Activated CD8-positive, alpha-beta memory T cell treated with anti-CD3 and anti-CD28 coated beads, Interleukin-2, amount 10 ng/mL, durations not matched to agents 7 days and 5 days (primary cell): ENCODE measurements at regions not wholly inside any gene's neighbourhood (a gene's known extent, or its start where the extent isn't known, plus 50 kb on each side); places are given as distances from the start of the nearest gene placed in this dataset.

Source experiments
- ATAC-seq: fragments of 150-1000 bp; cut with Tn5 transposase; one replicate; pipeline ENCODE4 v1.10.0; 2021; ENCODE audit warnings: moderate library complexity
- CTCF ChIA-PET: fragments of 350-600 bp; sonication (Branson Sonifier 250); formaldehyde crosslinking; loops from one replicate; lab custom pipeline; 2021; ENCODE audit warnings: antibody characterized with exemption; lab: Charles Lee
- DNase-seq: peaks from one replicate; pipeline ENCODE4 v3.0.0-alpha.2; 2020
- H3K27ac Mint-ChIP-seq: one replicate; pipeline ENCODE4 v1.8.0; 2021; ENCODE audit warnings: mild to moderate bottlenecking, mixed read lengths
- H3K27me3 Mint-ChIP-seq: one replicate; pipeline ENCODE4 v1.8.0; 2021; ENCODE audit warnings: mixed read lengths
- H3K36me3 Mint-ChIP-seq: one replicate; pipeline ENCODE4 v1.8.0; 2021; ENCODE audit warnings: mild to moderate bottlenecking, mixed read lengths
- H3K4me1 Mint-ChIP-seq: one replicate; pipeline ENCODE4 v1.8.0; 2021; ENCODE audit warnings: mixed read lengths
- H3K4me3 Mint-ChIP-seq: one replicate; pipeline ENCODE4 v1.8.0; 2021; ENCODE audit warnings: mild to moderate bottlenecking, moderate library complexity, mixed read lengths
- H3K9me3 Mint-ChIP-seq: one replicate; pipeline ENCODE4 v1.8.0; 2022; ENCODE audit warnings: low read depth, mixed read lengths

GRCh38 chr20:12638633-12639312 is 370.0 kb upstream of the SPTLC3 start:
- Mint-ChIP-seq H3K27ac (no peak overlapping the region), H3K4me1 (no peaks in the 10 kb centered on the region), H3K4me3 (no peak overlapping the region), H3K27me3 (no peaks in the 10 kb centered on the region), H3K9me3 (no peaks in the 10 kb centered on the region), H3K36me3 (no peaks in the 10 kb centered on the region)
- no peak for DNase-seq
- CTCF ChIA-PET = no interaction called here
- ATAC-seq = no peak

- Mint-ChIP-seq H3K36me3 (no peaks in the 10 kb centered on the region), H3K4me3 (no peak overlapping the region)
These were observed 368.5 kb upstream of the SPTLC3 start for GRCh38 chr20:12640251-12640650.

DNA sequence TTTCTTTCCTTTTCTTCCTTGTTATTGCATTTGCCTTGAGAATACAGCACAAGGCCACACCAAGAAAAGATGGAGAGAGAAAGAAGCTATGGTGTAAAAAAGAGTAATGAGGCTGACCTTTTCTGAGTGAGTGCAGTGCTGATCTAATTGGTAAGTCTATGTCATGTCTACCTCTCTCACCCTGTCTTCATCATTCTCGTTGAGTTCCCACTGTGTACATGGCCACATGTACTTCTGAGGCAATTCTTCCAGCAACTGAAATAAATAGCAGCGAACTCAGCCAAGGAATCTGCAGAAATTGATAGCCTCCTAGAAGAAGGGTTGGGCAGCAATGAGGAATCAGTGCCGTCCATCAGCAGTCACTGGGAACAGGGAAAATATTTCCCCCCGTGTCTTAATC is 367.2 kb upstream of the SPTLC3 start:
- no peaks in the 10 kb centered on the region for H3K27me3 Mint-ChIP-seq
- DNase-seq = no peak
- H3K36me3 Mint-ChIP-seq = no peaks in the 10 kb centered on the region
- CTCF ChIA-PET = no interaction called here
- H3K4me1 Mint-ChIP-seq = no peaks in the 10 kb centered on the region
- no peak overlapping the region for H3K4me3 Mint-ChIP-seq
- no peak for ATAC-seq
- no peak overlapping the region for H3K27ac Mint-ChIP-seq
- no peaks in the 10 kb centered on the region for H3K9me3 Mint-ChIP-seq

More at GRCh38 chr20:12640251-12640650, 368.5 kb upstream of the SPTLC3 start:
- ATAC-seq (no peak), DNase-seq (no peak)
- H3K27ac Mint-ChIP-seq = no peak overlapping the region
- CTCF ChIA-PET = no interaction called here
- H3K27me3 Mint-ChIP-seq = no peaks in the 10 kb centered on the region
- H3K9me3 Mint-ChIP-seq = no peaks in the 10 kb centered on the region
- H3K4me1 Mint-ChIP-seq = no peaks in the 10 kb centered on the region

GRCh38 chr20:12644461-12644860 is 364.3 kb upstream of the SPTLC3 start:
- peaks cover 6% of the 10 kb centered on the region for H3K9me3 Mint-ChIP-seq
- no peaks in the 10 kb centered on the region for H3K27me3 Mint-ChIP-seq
- no peak for DNase-seq
- H3K27ac Mint-ChIP-seq = no peak overlapping the region
- CTCF ChIA-PET = no interaction called here
- ATAC-seq = no peak
- H3K4me3 Mint-ChIP-seq = no peak overlapping the region
- no peaks in the 10 kb centered on the region for H3K4me1 Mint-ChIP-seq
- no peaks in the 10 kb centered on the region for H3K36me3 Mint-ChIP-seq

GRCh38 chr20:12649234-12649633 is 359.5 kb upstream of the SPTLC3 start:
- H3K27me3 Mint-ChIP-seq = no peaks in the 10 kb centered on the region
- CTCF ChIA-PET = no interaction called here
- H3K9me3 Mint-ChIP-seq = peaks cover 14% of the 10 kb centered on the region
- no peak for ATAC-seq
- no peaks in the 10 kb centered on the region for H3K4me1 Mint-ChIP-seq
- H3K27ac Mint-ChIP-seq = no peak overlapping the region
- no peak for DNase-seq
- H3K36me3 Mint-ChIP-seq = no peaks in the 10 kb centered on the region
- no peak overlapping the region for H3K4me3 Mint-ChIP-seq

DNA sequence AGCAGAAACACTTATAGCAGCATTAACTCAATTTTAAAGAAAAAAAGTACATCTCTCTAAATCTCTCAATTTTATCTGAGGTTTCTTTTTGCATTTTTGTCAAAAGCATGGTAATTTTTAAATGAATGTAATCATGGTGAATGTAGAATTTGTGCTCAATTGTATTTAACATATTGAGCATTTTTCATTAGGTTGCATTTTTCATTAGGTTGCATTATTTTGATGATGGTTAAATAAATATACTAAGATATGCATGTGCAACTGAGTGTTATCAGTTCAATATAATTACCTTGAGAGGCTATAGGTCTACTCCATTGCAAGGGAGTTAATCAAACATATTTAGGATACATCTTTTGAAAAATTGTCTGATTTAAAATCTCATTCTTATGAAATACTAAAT is 355.1 kb upstream of the SPTLC3 start:
- DNase-seq (no peak), ATAC-seq (no peak)
- no peaks in the 10 kb centered on the region for H3K27me3 Mint-ChIP-seq
- no peaks in the 10 kb centered on the region for H3K36me3 Mint-ChIP-seq
- no peak overlapping the region for H3K27ac Mint-ChIP-seq
- CTCF ChIA-PET = no interaction called here
- no peaks in the 10 kb centered on the region for H3K4me1 Mint-ChIP-seq
- no peak overlapping the region for H3K4me3 Mint-ChIP-seq
- peaks cover 16% of the 10 kb centered on the region for H3K9me3 Mint-ChIP-seq

- H3K4me1 Mint-ChIP-seq = no peaks in the 10 kb centered on the region
- ATAC-seq = no peak
- no peak for DNase-seq
- H3K27ac Mint-ChIP-seq = no peak overlapping the region
- H3K9me3 Mint-ChIP-seq = peaks cover 17% of the 10 kb centered on the region
- CTCF ChIA-PET = no interaction called here
- H3K4me3 Mint-ChIP-seq = no peak overlapping the region
- H3K36me3 Mint-ChIP-seq = no peaks in the 10 kb centered on the region
- H3K27me3 Mint-ChIP-seq = no peaks in the 10 kb centered on the region
These were observed 348.8 kb upstream of the SPTLC3 start for GRCh38 chr20:12659942-12660341.

DNA sequence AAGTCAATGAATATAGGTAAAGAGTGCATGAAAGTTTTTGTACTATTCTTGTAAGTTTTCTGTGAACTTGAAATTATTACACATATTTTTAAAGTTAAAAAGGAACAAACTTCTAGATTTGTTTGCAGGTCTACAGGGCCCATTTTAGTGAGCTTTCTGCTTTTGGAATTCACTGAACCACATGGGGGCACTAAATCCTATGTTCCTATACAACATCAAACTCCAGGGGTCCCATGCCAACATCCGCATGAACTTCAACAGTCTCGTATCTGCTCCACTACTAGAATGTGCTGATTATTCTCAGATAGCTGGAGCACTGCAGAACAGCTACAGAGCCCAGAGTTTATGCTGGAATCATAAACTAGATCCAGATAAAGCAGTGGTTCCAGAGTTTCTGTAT is 347.9 kb upstream of the SPTLC3 start:
- no peaks in the 10 kb centered on the region for H3K36me3 Mint-ChIP-seq
- no peaks in the 10 kb centered on the region for H3K4me1 Mint-ChIP-seq
- H3K27me3 Mint-ChIP-seq = no peaks in the 10 kb centered on the region
- CTCF ChIA-PET = no interaction called here
- ATAC-seq (no peak), DNase-seq (no peak)
- H3K4me3 Mint-ChIP-seq = no peak overlapping the region
- no peak overlapping the region for H3K27ac Mint-ChIP-seq
- peaks cover 18% of the 10 kb centered on the region for H3K9me3 Mint-ChIP-seq

GRCh38 chr20:12670301-12670700 is 338.5 kb upstream of the SPTLC3 start:
- H3K4me1 Mint-ChIP-seq = no peaks in the 10 kb centered on the region
- peaks cover 4% of the 10 kb centered on the region for H3K9me3 Mint-ChIP-seq
- no peak for ATAC-seq
- H3K4me3 Mint-ChIP-seq = no peak overlapping the region
- CTCF ChIA-PET = no interaction called here
- no peaks in the 10 kb centered on the region for H3K36me3 Mint-ChIP-seq
- H3K27ac Mint-ChIP-seq = no peak overlapping the region
- no peaks in the 10 kb centered on the region for H3K27me3 Mint-ChIP-seq
- DNase-seq = no peak

GRCh38 chr20:12673352-12673751 is 335.4 kb upstream of the SPTLC3 start:
- Mint-ChIP-seq H3K36me3 (no peaks in the 10 kb centered on the region), H3K27ac (no peak overlapping the region), H3K4me1 (no peaks in the 10 kb centered on the region), H3K9me3 (peaks cover 4% of the 10 kb centered on the region), H3K4me3 (no peak overlapping the region), H3K27me3 (no peaks in the 10 kb centered on the region)
- ATAC-seq (no peak), DNase-seq (no peak)
- CTCF ChIA-PET = no interaction called here

- ATAC-seq (no peak), DNase-seq (no peak)
- H3K27me3 Mint-ChIP-seq = no peaks in the 10 kb centered on the region
- H3K9me3 Mint-ChIP-seq = peaks cover 2% of the 10 kb centered on the region
- CTCF ChIA-PET = no interaction called here
- H3K27ac Mint-ChIP-seq = no peak overlapping the region
- H3K4me3 Mint-ChIP-seq = no peak overlapping the region
- no peaks in the 10 kb centered on the region for H3K4me1 Mint-ChIP-seq
- no peaks in the 10 kb centered on the region for H3K36me3 Mint-ChIP-seq
These were observed 330.8 kb upstream of the SPTLC3 start for GRCh38 chr20:12677925-12678324.

DNA sequence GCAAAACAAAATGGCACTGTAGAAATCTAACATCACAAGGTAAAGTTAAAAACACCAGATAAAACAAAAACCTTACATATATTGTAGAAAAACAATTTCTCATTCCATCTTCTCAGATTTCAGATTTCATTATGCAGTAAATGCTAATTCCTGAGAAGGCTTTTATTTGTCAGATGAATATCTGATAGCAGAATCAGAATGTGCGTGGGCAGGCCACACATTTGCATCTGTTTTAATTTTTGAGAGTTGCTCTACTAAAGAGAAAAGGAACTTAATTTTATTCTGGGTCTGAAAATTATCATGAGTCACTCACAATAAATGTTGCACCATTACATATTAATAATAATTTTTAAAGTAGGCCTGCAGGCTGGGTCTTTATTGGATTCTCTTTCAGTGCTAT is 329.3 kb upstream of the SPTLC3 start:
- Mint-ChIP-seq H3K36me3 (no peaks in the 10 kb centered on the region), H3K27me3 (no peaks in the 10 kb centered on the region), H3K4me3 (no peak overlapping the region), H3K9me3 (peaks cover 3% of the 10 kb centered on the region), H3K27ac (no peak overlapping the region), H3K4me1 (no peaks in the 10 kb centered on the region)
- CTCF ChIA-PET = no interaction called here
- DNase-seq (no peak), ATAC-seq (no peak)

DNA sequence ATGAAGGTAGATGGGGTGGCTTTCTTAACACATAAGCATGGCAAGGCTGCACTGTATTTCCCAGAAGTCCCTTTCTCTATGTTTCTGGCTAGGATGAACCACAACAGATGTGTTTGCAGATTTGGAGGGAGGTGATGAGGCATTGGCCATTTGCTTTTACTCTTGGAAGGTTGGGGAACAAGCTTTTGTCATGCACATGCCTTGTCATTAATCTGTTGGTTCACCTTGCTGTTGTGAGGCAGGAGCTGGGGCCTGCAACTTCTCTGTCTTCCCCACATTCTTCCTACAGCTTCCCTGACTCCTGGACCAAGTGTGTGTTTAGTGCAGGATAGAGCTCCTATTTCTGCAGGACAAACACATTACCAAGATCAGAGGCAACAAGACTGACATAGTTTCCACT is 326.2 kb upstream of the SPTLC3 start:
- CTCF ChIA-PET = no interaction called here
- H3K36me3 Mint-ChIP-seq = no peaks in the 10 kb centered on the region
- H3K27ac Mint-ChIP-seq = no peak overlapping the region

GRCh38 chr20:12687476-12687875 is 321.3 kb upstream of the SPTLC3 start:
- DNase-seq (no peak), ATAC-seq (no peak)
- Mint-ChIP-seq H3K4me3 (no peak overlapping the region), H3K9me3 (peaks cover 7% of the 10 kb centered on the region), H3K27me3 (no peaks in the 10 kb centered on the region), H3K4me1 (no peaks in the 10 kb centered on the region), H3K36me3 (no peaks in the 10 kb centered on the region), H3K27ac (no peak overlapping the region)
- CTCF ChIA-PET = no interaction called here

More for the DNA sequence above, 326.2 kb upstream of the SPTLC3 start:
- DNase-seq = no peak
- Mint-ChIP-seq H3K9me3 (peaks cover 3% of the 10 kb centered on the region), H3K4me3 (no peak overlapping the region), H3K27me3 (no peaks in the 10 kb centered on the region), H3K4me1 (no peaks in the 10 kb centered on the region)
- ATAC-seq = no peak

DNA sequence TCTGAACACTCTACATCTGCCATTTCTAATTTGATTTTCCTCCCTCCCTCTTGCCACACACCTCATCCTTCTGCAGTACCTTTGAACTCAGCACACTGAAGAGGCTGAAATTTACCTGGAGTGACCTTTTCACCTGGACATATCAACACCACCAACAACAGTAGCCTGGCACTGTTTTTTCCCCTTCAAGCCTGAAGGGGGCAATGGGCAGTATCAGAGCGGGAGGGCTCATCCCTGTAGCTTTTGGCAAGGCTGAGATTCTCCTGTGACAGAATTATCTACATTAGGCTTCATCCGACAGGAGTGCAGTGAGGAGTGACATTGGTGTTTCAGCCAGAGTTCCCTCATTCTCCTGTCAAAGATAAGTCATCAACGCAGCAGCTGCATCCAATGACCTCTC is 312.8 kb upstream of the SPTLC3 start:
- Mint-ChIP-seq H3K9me3 (peaks cover 7% of the 10 kb centered on the region), H3K4me3 (no peak overlapping the region), H3K27ac (no peak overlapping the region), H3K4me1 (no peaks in the 10 kb centered on the region), H3K36me3 (no peaks in the 10 kb centered on the region), H3K27me3 (no peaks in the 10 kb centered on the region)
- no peak for DNase-seq
- CTCF ChIA-PET = no interaction called here
- no peak for ATAC-seq
